Activated naive CD4-positive, alpha-beta T cell treated with Interleukin-2 at 50 U/mL for 16 hours (primary cell): ENCODE measurements at regions not wholly inside any gene's neighbourhood (a gene's known extent, or its start where the extent isn't known, plus 50 kb on each side); places are given as distances from the start of the nearest gene placed in this dataset.

Experiments
- DNase-seq: peaks from one replicate; pipeline ENCODE4 v3.0.0-alpha.2; 2020

GRCh38 chr4:15130441-15130840 is 128.2 kb downstream of the CPEB2 start:
- DNase-seq = no peak

GRCh38 chr4:15131551-15131950 is 129.3 kb downstream of the CPEB2 start:
- no peak for DNase-seq

- DNase-seq = no peak
Measured at GRCh38 chr4:15132739-15133138, 130.5 kb downstream of the CPEB2 start.

GRCh38 chr4:15139599-15139998 is 137.3 kb downstream of the CPEB2 start:
- DNase-seq = no peak

- DNase-seq = no peak
Measured at GRCh38 chr4:15142201-15142600, 139.9 kb downstream of the CPEB2 start.

GRCh38 chr4:15143551-15143950 is 141.3 kb downstream of the CPEB2 start:
- DNase-seq = no peak

DNA sequence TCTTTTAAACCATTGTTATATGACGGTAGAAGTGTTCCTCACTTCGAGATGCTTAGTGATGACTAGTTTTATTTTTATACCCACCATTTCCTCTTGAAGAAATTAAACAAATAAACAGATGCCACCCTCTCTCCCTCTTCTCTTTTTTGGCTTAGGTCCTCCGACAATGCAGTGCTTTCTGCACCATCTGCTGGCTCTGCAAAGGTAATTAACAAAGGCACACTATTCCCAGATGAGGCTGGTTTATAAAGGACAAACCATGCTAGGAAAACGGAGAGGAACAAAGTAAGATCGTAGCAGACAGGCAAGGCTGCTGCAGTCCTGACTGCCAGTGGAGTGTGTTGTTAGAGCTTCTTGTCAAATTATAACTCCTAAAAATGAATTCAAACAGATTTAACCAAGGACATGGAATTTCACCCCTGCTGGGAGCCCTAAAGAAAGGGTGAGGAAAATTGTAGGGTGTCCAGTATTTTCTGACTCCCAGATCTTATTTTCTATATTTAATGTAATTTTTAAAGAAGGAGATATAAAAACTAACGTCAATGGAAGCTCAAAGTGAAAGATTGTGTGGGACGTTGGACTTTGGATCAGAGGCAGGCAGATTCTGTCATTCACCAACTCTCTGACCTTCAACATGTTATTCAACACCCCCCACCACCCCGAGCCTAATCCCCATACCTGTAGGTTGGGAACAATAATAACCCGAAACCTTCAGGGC is 142.1 kb downstream of the CPEB2 start:
- no peak for DNase-seq

- no peak for DNase-seq
Measured at GRCh38 chr4:15144967-15145295, 142.7 kb downstream of the CPEB2 start.

DNA sequence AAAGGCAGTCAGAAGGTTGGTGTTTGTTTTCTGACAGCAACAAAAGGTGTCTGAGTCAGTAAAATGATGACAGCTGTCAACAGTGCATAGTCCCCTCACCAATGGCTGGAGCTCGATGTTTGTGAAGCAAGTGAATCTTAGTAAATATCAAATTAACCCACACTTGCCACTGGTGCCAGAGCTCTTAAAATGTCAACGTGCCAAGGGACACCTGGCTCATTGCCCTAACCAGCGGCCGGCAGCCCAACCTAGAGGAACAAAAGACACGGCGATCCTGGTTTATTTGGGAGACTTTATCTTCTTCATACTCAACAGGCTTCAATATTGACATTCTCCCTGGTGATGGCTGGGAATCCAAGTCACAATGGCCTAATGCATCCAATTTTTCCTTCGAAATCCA is 143.4 kb downstream of the CPEB2 start:
- DNase-seq = no peak

GRCh38 chr4:15147714-15148113 is 145.4 kb downstream of the CPEB2 start:
- DNase-seq = no peak

DNA sequence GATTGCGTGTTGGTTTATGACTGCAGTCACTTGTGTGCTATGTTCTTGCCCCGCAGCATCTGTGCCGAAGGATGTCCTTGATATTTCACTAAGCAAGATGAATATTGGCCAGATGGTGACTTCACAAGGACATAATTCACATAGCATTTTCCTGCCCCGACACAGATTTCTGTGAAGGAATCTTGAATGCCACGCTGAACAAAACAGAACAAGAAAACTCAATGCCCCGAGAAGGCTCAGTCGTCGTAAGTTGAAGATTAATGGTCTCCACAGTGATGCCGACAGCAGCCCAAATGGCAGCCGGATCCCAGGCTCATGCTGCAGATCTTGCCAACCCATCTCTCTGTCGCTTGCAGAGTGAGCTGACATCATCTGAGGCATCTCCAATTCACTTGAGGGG is 145.9 kb downstream of the CPEB2 start:
- no peak for DNase-seq

DNA sequence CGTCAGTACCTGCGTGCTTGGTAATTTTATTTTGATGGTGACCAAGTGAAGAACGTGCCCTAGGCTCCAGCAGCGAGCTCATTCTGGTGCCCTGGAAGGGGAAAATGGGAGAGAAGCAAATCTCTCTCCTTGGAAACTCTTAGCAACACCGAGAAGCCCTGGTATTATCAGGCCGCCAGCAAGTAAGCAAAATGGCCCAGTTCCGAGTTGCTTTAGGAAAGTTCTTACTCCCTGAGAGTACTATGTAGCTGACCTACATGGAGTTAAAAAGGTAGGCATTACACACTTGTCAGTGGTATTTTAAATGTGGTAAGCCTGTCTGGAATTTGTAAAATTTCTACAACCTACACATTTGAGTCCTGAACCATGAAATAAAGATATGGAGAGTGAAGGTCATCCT is 146.4 kb downstream of the CPEB2 start:
- DNase-seq = no peak

DNA sequence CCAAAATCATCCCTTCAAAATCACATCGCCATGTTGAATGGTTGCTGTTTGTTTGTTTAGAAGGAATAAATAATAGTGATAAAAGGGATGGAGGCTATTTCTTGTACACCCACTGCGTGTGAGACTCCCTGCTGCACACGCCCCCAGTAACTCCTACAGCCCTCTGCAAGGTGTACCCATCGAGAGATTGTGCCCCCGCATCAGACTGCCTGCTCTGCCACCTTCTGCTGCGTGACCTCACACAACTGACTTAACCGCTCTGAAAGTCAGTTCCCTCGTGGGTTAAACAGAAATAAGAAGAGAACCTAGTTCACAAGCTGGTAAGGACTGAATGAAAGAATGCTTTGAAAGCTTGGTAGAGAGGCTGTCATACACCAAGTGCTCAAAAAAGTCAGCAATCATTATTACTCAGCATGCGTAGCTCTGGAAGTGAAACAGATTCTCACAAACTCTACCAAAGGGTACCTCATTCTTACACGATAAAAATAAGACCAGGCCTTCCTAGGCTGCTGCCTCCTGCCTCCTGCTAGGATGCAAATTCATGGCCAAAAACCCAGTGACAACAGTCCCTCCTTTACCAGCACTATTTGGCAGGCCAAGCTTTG is 147.1 kb downstream of the CPEB2 start:
- DNase-seq = no peak

DNA sequence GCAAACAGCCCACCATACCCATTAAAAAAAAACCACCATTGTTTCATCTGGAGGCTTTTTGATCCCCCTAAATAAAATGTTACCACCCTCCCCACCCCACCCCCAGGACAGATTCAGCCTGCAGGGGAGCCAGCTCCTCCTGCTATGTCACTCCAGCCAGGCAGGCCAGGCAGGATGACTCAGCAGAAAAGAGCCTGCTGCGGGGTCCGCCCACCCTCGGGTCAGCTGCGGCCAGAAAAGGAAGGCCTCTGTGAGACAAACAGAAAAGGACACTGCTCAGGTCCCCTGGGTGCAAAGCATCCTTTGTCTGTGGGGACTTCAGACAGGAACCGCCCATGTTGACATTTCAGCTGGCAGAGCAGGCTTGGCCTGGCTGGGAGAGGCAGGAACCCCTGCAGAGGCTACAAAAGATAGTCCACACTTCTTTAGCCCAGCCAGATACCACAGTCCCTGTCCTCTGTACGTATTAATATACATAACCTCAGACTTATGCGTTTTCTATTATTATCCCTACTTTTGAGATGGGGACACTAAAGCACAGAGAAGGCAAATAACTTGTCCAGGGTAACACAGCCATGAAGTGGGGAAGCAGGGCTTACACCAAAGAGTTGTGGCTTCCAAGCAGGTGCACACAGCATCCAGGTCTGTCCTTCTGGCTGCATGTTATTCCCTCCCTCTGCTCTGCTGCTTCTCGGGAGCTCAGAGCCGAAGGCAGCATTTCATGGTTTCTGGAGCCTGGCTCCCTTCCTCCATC is 147.7 kb downstream of the CPEB2 start:
- DNase-seq = no peak

- no peak for DNase-seq
Measured at GRCh38 chr4:15150631-15151030, 148.3 kb downstream of the CPEB2 start.

DNA sequence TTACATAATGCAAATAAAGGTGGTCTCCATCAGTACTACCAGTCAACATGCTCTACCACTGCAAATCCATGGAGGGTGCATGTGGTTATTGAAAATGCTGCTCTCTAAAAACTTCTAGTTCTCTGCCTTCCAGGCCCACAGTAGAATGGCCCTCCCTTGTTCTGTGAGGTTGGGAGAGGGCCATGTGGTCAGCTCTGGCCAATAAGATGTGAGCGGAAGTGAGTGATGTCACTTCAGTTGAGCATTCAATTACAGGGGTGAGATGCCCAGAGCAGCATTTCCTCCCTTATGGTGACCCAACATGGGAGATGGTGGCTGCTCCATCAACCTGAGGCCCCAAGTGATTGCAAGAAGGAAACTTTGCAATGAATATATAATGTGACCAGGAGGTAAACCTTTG is 148.8 kb downstream of the CPEB2 start:
- no peak for DNase-seq

- DNase-seq = no peak
Measured at GRCh38 chr4:15153662-15154061, 151.4 kb downstream of the CPEB2 start.

DNA sequence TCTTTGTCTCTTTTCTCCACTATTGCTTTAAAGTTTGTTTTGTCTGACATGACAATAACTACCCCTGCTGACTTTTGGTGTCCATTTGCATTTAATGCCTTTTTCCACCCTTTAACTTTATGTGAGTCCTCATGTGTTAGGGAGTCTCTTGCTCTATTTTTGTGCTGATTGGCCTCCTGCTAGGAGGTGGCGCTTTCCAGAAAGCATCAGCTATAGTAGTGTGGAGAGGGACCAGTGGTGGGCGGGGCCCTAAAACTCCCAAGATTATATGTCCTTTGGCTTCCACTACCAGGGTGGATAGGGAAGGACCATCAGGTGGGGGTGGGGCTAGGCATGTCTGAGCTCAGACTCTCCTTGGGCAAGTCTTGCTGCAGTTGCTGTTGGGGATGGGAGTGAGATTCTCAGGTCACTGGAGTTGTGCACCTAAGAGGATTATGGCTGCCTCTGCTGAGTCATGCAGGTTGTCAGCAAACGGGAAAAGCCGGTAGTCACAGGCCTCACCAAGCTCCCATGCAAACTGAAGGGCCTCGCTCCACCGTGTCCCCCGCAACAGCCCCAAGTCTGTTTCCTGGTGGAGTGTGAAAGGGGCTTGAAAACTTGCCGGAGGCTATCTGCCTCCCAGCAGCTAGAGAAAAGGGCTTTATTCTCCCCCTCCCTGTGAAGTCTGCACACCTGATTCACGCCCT is 156.3 kb downstream of the CPEB2 start:
- no peak for DNase-seq

DNA sequence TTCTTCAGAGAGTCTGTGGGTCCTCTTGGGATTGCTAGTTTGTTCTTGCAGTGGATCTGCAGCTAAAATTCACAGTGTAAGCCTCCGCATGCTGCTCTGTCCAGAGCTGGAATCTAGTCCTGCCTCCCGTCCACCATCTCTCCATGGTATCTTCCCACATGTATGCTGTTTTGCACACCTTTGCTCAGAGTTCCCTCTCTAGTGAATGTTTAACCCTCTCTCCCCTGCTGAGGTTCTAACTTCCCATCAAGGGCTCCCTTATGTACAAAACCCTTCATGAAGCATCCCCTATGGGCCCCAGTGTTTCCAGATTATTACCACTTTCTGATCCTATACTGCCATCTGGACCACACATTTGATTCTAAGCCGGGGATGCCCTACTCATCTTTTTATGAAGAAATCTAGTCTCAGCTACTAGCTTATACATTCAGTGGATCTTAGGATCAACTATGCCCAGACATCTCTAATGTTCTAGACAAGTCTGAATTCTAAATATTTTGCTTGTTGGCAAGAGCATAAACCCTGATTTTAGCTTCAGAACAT is 157.3 kb downstream of the CPEB2 start:
- no peak for DNase-seq

- no peak for DNase-seq
Measured at GRCh38 chr4:15161439-15161838, 159.2 kb downstream of the CPEB2 start.

GRCh38 chr4:15162046-15162445 is 159.8 kb downstream of the CPEB2 start:
- no peak for DNase-seq

DNA sequence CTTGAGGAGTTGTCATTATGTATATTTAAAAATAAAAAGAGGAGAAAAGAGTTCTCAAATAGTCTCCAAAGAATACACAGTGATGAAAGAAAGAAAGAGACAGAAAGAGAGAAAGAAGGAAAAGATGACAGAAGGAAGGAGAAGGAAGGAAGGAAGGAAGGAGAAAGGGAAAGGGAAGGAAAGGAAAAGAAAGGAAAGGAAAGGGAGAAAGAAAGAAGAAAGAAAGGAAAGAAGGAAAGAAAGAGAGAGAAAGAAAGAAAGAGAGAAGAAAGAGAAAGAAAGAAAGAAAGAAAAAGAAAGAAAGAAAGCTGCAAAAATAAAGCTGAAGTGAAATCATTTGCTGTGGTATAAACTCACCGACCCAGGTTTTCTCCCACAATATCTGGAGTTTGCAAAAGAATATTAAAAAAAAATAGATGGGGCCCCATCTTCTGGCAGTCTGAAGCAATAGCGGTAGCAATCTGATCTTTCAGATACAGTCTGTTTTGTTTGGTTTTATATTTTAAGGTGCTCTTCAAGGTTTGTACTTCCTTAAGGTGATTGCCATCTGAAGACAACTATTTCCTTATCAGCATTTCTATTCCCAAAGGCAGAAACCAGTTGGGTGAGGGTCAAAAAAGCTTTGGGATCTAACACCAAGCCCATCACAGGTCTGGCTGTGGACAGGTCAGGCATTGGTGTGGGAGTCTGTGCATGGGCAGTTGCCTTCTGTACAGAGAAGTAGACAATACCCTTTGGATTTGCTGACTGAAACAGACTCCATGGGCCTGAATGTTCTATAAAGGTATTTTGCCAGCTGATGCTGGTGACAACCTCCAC is 160.4 kb downstream of the CPEB2 start:
- no peak for DNase-seq

DNA sequence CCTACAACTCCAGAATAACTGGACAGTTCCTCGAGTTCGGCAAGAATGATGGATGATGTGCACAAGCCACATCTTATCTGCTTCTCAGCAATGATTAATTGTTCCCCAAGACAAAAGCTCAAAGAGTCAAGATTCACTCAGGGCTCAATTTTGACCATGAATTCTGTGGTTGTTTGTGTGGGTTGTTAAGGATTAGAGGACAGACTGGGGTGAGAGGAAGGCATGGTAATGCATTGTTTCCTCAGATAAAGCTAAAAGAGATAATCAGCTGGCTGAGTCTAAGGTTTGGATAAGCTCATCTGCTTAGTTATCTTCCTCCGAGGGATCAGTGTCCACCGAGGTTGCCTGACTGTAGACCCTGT is 161.0 kb downstream of the CPEB2 start:
- no peak for DNase-seq
